ENCODE measurements at regions not wholly inside any gene's neighbourhood (a gene's known extent, or its start where the extent isn't known, plus 50 kb on each side); places are given as distances from the start of the nearest gene placed in this dataset.

DNA sequence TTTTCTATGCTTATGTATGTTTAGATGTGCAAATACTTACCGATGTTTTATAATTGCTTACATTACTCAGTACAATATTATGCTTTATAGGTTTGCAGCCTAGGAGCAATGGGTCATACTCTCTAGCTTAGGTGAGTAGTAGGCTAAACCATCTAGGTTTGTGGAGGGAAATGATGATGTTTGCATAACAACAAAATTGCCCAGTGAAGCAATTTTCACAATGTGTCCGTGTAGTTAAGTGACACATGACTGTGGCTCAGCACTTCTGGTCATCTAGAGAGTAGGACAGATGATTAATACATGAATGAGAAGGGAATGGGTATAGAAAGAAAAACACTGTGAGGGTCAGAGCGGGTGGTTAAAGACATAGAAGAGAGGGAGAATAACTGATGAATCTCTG lies 2116.2 kb upstream of the PIK3C3 start:
- Histone ChIP-seq H2BK20ac (ENCODE audit: low read length) (no peak overlapping the region), H3K27me3 (replicated peaks in 1 of 4; ENCODE audit: control insufficient read depth in 3 of 4, extremely low read depth in 1 of 4, insufficient read depth in 3 of 4, low read length in 3 of 4) (peaks cover 0 to 8% (median 0%) of the 10 kb centered on the region in 4 experiments; a peak in 3 of 7 replicates), H3K4me1 (replicated peaks in 1 of 4; ENCODE audit: control insufficient read depth in 3 of 4, insufficient read depth in 4 of 4, low read length in 3 of 4) (peaks cover 2 to 11% (median 7%) of the 10 kb centered on the region in 4 experiments; a peak in 6 of 7 replicates), H3K27ac (ENCODE audit: low read depth, low read length) (no peak overlapping the region), H3K4ac (replicated peaks; ENCODE audit: insufficient read length, low read depth, low read length) (no peak overlapping the region), H3K9me3 (ENCODE audit: insufficient read depth in 2 of 2, low read depth in 1 of 2, low read length in 1 of 2) (no peaks in the 10 kb centered on the region), H4K5ac (ENCODE audit: insufficient read length, low read depth, low read length) (no peak overlapping the region), H3K36me3 (ENCODE audit: control insufficient read depth in 2 of 4, insufficient read depth in 4 of 4, low read length in 3 of 4) (no peaks in the 10 kb centered on the region), H3K79me2 (ENCODE audit: control insufficient read depth in 1 of 2, insufficient read depth in 2 of 2, low read length in 2 of 2) (no peaks in the 10 kb centered on the region), H4K20me1 (replicated peaks in 1 of 2; ENCODE audit: control insufficient read depth in 1 of 2, insufficient read depth in 2 of 2, low read length in 2 of 2) (no peaks in the 10 kb centered on the region), H3K79me1 (ENCODE audit: low read depth, low read length) (no peaks in the 10 kb centered on the region), H3K9ac (replicated peaks in 1 of 4; ENCODE audit: extremely low read depth in 1 of 4, low read depth in 3 of 4, low read length in 3 of 4) (no peak overlapping the region), H3K56ac (replicated peaks; ENCODE audit: insufficient read length, low read depth, low read length) (no peak overlapping the region), H4K8ac (ENCODE audit: extremely low read depth, insufficient read depth, low read length) (no peak overlapping the region), H2BK5ac (ENCODE audit: low read depth, low read length) (no peak overlapping the region), H2BK12ac (ENCODE audit: low read depth, low read length) (no peak overlapping the region), H3K23me2 (ENCODE audit: low read depth, low read length) (peaks cover 6% of the 10 kb centered on the region; the same call in 1 of the 2 replicates), H4K91ac (replicated peaks; ENCODE audit: insufficient read length, low read length) (no peak overlapping the region), H2AK5ac (ENCODE audit: low read depth, low read length) (no peak overlapping the region), H2BK120ac (replicated peaks; ENCODE audit: low read depth, low read length) (no peak overlapping the region), H3K23ac (ENCODE audit: insufficient read length) (no peak overlapping the region), H3K4me3 (ENCODE audit: extremely low read depth in 1 of 4, insufficient read depth in 2 of 4, low read depth in 3 of 4, low read length in 4 of 4) (no peak overlapping the region), H3K14ac (ENCODE audit: insufficient read length) (no peak overlapping the region), H3K18ac (ENCODE audit: extremely low read depth, low read length) (no peak overlapping the region), H2AFZ (ENCODE audit: low read length) (no peak overlapping the region), H2BK15ac (ENCODE audit: low read length) (no peak overlapping the region), H3K4me2 (ENCODE audit: insufficient read depth in 1 of 2, low read depth in 2 of 2, low read length in 2 of 2) (no peak overlapping the region)
- no peak for FAIRE-seq
- CTCF ChIA-PET (ENCODE audit: partially characterized antibody): interaction anchor here (1.4 kb wide), 1 partner anchor 163 kb away, joined by 3 read pairs; no protein-coding TSS in a partner anchor
- DNase-seq (ENCODE audit: low read depth in 1 of 2, low spot score in 2 of 2): no peak
- 83% methylated on average over 3 of the region's 3 CpGs; no CpG with 5 or more reads in 1 of the 2 experiments for WGBS, 2 experiments (ENCODE audit: extremely low coverage in 1 of 2, insufficient coverage in 1 of 2, insufficient read length in 1 of 2, insufficient replicate concordance in 2 of 2, low coverage in 1 of 2, low lambda C conversion rate in 2 of 2, missing lambda C conversion rate in 1 of 2)
- POLR2A ChIA-PET (ENCODE audit: partially characterized antibody): no interaction called here
- no peak for TF ChIP-seq RFX5 (IDR thresholded peaks at IDR 0.05; ENCODE audit: borderline replicate concordance, low read depth, low read length)
- no peak for TF ChIP-seq KDM4A (IDR thresholded peaks at IDR 0.05; ENCODE audit: low read depth, low read length, severe bottlenecking)
- TF ChIP-seq KDM5A (IDR thresholded peaks at IDR 0.05; ENCODE audit: low read length): no peak
- no peak for TF ChIP-seq SUZ12 (IDR thresholded peaks at IDR 0.05; ENCODE audit: low read length)
- TF ChIP-seq CTBP2 (IDR thresholded peaks at IDR 0.05; ENCODE audit: borderline replicate concordance, insufficient read depth, insufficient read length, low read length): no peak
- no peak for TF ChIP-seq CBX8 (IDR thresholded peaks at IDR 0.05; ENCODE audit: borderline replicate concordance, low read depth, low read length)
- TF ChIP-seq ZNF274 (IDR thresholded peaks at IDR 0.05; ENCODE audit: borderline replicate concordance, extremely low read depth, low read length): no peak
- TF ChIP-seq TAF1 (IDR thresholded peaks at IDR 0.05; ENCODE audit: low read depth, low read length): no peak
- no peak for TF ChIP-seq MAX (IDR thresholded peaks at IDR 0.05)
- no peak for TF ChIP-seq TEAD4 (IDR thresholded peaks at IDR 0.05; ENCODE audit: low read depth, low read length)
- TF ChIP-seq POLR2A (IDR thresholded peaks at IDR 0.05; ENCODE audit: control extremely low read depth in 1 of 2, low read depth in 2 of 2, low read length in 2 of 2): no peak
- TF ChIP-seq JUN (IDR thresholded peaks at IDR 0.05; ENCODE audit: low read depth, low read length): no peak
- no peak for TF ChIP-seq SRF (IDR thresholded peaks at IDR 0.05; ENCODE audit: low read depth, low read length)
- no peak for TF ChIP-seq ATF2 (IDR thresholded peaks at IDR 0.05; ENCODE audit: low read length)

Measured in H1 (cell line).